ENCODE measurements at regions not wholly inside any gene's neighbourhood (a gene's known extent, or its start where the extent isn't known, plus 50 kb on each side); places are given as distances from the start of the nearest gene placed in this dataset.
A peak's percentile ranks its signal among the peaks of the same experiment; 100 is the strongest.

- Histone ChIP-seq H4K8ac (ENCODE audit: low read length) (no peak overlapping the region), H2BK12ac (ENCODE audit: low read length in 2 of 2) (no peak overlapping the region), H3K9ac (ENCODE audit: low read length) (no peak overlapping the region), H3K4me3 (ENCODE audit: insufficient read depth in 1 of 2, low read depth in 1 of 2, low read length in 2 of 2) (no peak overlapping the region), H3K27ac (ENCODE audit: low read length, poor library complexity, severe bottlenecking) (no peak overlapping the region), H3K36me3 (ENCODE audit: control insufficient read depth in 1 of 2, insufficient read depth in 2 of 2, low read depth in 1 of 2, low read length in 2 of 2) (no peaks in the 10 kb centered on the region), H3K14ac (ENCODE audit: low read length in 2 of 2) (no peak overlapping the region), H2AK5ac (ENCODE audit: low read length, severe bottlenecking) (no peak overlapping the region), H4K91ac (ENCODE audit: low read length) (no peak overlapping the region), H2BK120ac (ENCODE audit: low read depth, low read length) (no peak overlapping the region), H2BK15ac (ENCODE audit: low read depth, poor library complexity, severe bottlenecking) (no peak overlapping the region), H2BK5ac (ENCODE audit: low read depth, low read length, poor library complexity, severe bottlenecking) (no peak overlapping the region), H3K18ac (ENCODE audit: low read depth in 1 of 2, low read length in 2 of 2) (no peak overlapping the region), H3K4ac (ENCODE audit: low read depth in 1 of 2, low read length in 2 of 2) (no peak overlapping the region), H2AFZ (ENCODE audit: low read depth, low read length) (no peak overlapping the region), H3K27me3 (ENCODE audit: control insufficient read depth in 1 of 2, insufficient read depth in 1 of 2, low read length in 2 of 2) (no peaks in the 10 kb centered on the region), H3K4me1 (ENCODE audit: control insufficient read depth, insufficient read depth, low read depth, low read length) (peaks cover 10% of the 10 kb centered on the region), H3K79me1 (replicated peaks; ENCODE audit: low read length, poor library complexity, severe bottlenecking) (no peaks in the 10 kb centered on the region), H3K23ac (ENCODE audit: low read length in 2 of 2) (no peak overlapping the region), H3K9me3 (ENCODE audit: control insufficient read depth, low read length) (no peaks in the 10 kb centered on the region), H3K4me2 (ENCODE audit: low read length, poor library complexity, severe bottlenecking) (no peak overlapping the region)
- no peak for DNase-seq
These were observed 227.9 kb upstream of the MARCKS start for GRCh38 chr6:113629256-113629655.

GRCh38 chr6:113629975-113630737, 227.0 kb upstream of the MARCKS start:
- Histone ChIP-seq H3K4me1 (ENCODE audit: control insufficient read depth, insufficient read depth, low read depth, low read length) (peaks cover 11% of the 10 kb centered on the region), H3K9me3 (ENCODE audit: control insufficient read depth, low read length) (no peaks in the 10 kb centered on the region), H2BK120ac (ENCODE audit: low read depth, low read length) (no peak overlapping the region), H3K18ac (ENCODE audit: low read depth in 1 of 2, low read length in 2 of 2) (no peak overlapping the region), H2BK12ac (ENCODE audit: low read length in 2 of 2) (no peak overlapping the region), H3K9ac (ENCODE audit: low read length) (peak overlapping the region; percentile 79), H3K14ac (ENCODE audit: low read length in 2 of 2) (no peak overlapping the region), H3K36me3 (ENCODE audit: control insufficient read depth in 1 of 2, insufficient read depth in 2 of 2, low read depth in 1 of 2, low read length in 2 of 2) (no peaks in the 10 kb centered on the region), H3K27me3 (ENCODE audit: control insufficient read depth in 1 of 2, insufficient read depth in 1 of 2, low read length in 2 of 2) (no peaks in the 10 kb centered on the region), H4K8ac (ENCODE audit: low read length) (no peak overlapping the region), H3K27ac (ENCODE audit: low read length, poor library complexity, severe bottlenecking) (no peak overlapping the region), H3K23ac (ENCODE audit: low read length in 2 of 2) (no peak overlapping the region), H2AK5ac (ENCODE audit: low read length, severe bottlenecking) (no peak overlapping the region), H2AFZ (ENCODE audit: low read depth, low read length) (no peak overlapping the region), H3K79me1 (replicated peaks; ENCODE audit: low read length, poor library complexity, severe bottlenecking) (no peaks in the 10 kb centered on the region), H2BK5ac (ENCODE audit: low read depth, low read length, poor library complexity, severe bottlenecking) (no peak overlapping the region), H2BK15ac (ENCODE audit: low read depth, poor library complexity, severe bottlenecking) (no peak overlapping the region), H3K4me3 (ENCODE audit: insufficient read depth in 1 of 2, low read depth in 1 of 2, low read length in 2 of 2) (no peak overlapping the region), H3K4ac (ENCODE audit: low read depth in 1 of 2, low read length in 2 of 2) (no peak overlapping the region), H3K4me2 (ENCODE audit: low read length, poor library complexity, severe bottlenecking) (no peak overlapping the region), H4K91ac (ENCODE audit: low read length) (no peak overlapping the region)
- DNase-seq: peak; percentile 87
- no CpG with 5 or more reads among the region's 1 CpG for WGBS

GRCh38 chr6:113630738-113631535, 226.2 kb upstream of the MARCKS start:
- H3K23ac ChIP-seq (ENCODE audit: low read length in 2 of 2): no peak overlapping the region
- H3K14ac ChIP-seq (ENCODE audit: low read length in 2 of 2): no peak overlapping the region
- H3K27me3 ChIP-seq (ENCODE audit: control insufficient read depth in 1 of 2, insufficient read depth in 1 of 2, low read length in 2 of 2): no peaks in the 10 kb centered on the region
- peak overlapping the region in 1 of 2 experiments; percentile 76 for H3K18ac ChIP-seq (ENCODE audit: low read depth in 1 of 2, low read length in 2 of 2)
- no peak overlapping the region for H3K4me2 ChIP-seq (ENCODE audit: low read length, poor library complexity, severe bottlenecking)
- H2BK5ac ChIP-seq (ENCODE audit: low read depth, low read length, poor library complexity, severe bottlenecking): no peak overlapping the region
- H2AFZ ChIP-seq (ENCODE audit: low read depth, low read length): no peak overlapping the region
- no peak overlapping the region for H3K4me3 ChIP-seq (ENCODE audit: insufficient read depth in 1 of 2, low read depth in 1 of 2, low read length in 2 of 2)
- peak overlapping the region; percentile 82 for H2BK120ac ChIP-seq (ENCODE audit: low read depth, low read length)
- no peaks in the 10 kb centered on the region for H3K79me1 ChIP-seq (replicated peaks; ENCODE audit: low read length, poor library complexity, severe bottlenecking)
- peaks cover 13% of the 10 kb centered on the region for H3K4me1 ChIP-seq (ENCODE audit: control insufficient read depth, insufficient read depth, low read depth, low read length)
- no peak overlapping the region for H2BK15ac ChIP-seq (ENCODE audit: low read depth, poor library complexity, severe bottlenecking)
- peak overlapping the region; percentile 42 for H3K27ac ChIP-seq (ENCODE audit: low read length, poor library complexity, severe bottlenecking)
- DNase-seq: peak; percentile 94
- peak overlapping the region; percentile 7 to 76 for H2BK12ac ChIP-seq (ENCODE audit: low read length in 2 of 2)
- H4K8ac ChIP-seq (ENCODE audit: low read length): peak overlapping the region; percentile 1
- peak overlapping the region; percentile 36 for H4K91ac ChIP-seq (ENCODE audit: low read length)
- peak overlapping the region in 1 of 2 experiments; percentile 42 for H3K4ac ChIP-seq (ENCODE audit: low read depth in 1 of 2, low read length in 2 of 2)
- H3K9ac ChIP-seq (ENCODE audit: low read length): peak overlapping the region; percentile 79
- 77% methylated on average over 5 of the region's 7 CpGs for WGBS
- peak overlapping the region; percentile 65 for H2AK5ac ChIP-seq (ENCODE audit: low read length, severe bottlenecking)
- H3K36me3 ChIP-seq (ENCODE audit: control insufficient read depth in 1 of 2, insufficient read depth in 2 of 2, low read depth in 1 of 2, low read length in 2 of 2): no peaks in the 10 kb centered on the region
- H3K9me3 ChIP-seq (ENCODE audit: control insufficient read depth, low read length): no peaks in the 10 kb centered on the region

- no peak overlapping the region for H3K23ac ChIP-seq (ENCODE audit: low read length in 2 of 2)
- 88% methylated on average over 2 of the region's 3 CpGs for WGBS
- peak overlapping the region; percentile 42 for H3K27ac ChIP-seq (ENCODE audit: low read length, poor library complexity, severe bottlenecking)
- H3K27me3 ChIP-seq (ENCODE audit: control insufficient read depth in 1 of 2, insufficient read depth in 1 of 2, low read length in 2 of 2): no peaks in the 10 kb centered on the region
- no peaks in the 10 kb centered on the region for H3K9me3 ChIP-seq (ENCODE audit: control insufficient read depth, low read length)
- peak overlapping the region; percentile 61 for H2BK5ac ChIP-seq (ENCODE audit: low read depth, low read length, poor library complexity, severe bottlenecking)
- H3K4me2 ChIP-seq (ENCODE audit: low read length, poor library complexity, severe bottlenecking): no peak overlapping the region
- peak overlapping the region in 1 of 2 experiments; percentile 64 for H3K4me3 ChIP-seq (ENCODE audit: insufficient read depth in 1 of 2, low read depth in 1 of 2, low read length in 2 of 2)
- no peak overlapping the region for H2AFZ ChIP-seq (ENCODE audit: low read depth, low read length)
- peak overlapping the region; percentile 8 to 28 for H3K18ac ChIP-seq (ENCODE audit: low read depth in 1 of 2, low read length in 2 of 2)
- H3K14ac ChIP-seq (ENCODE audit: low read length in 2 of 2): no peak overlapping the region
- H4K91ac ChIP-seq (ENCODE audit: low read length): no peak overlapping the region
- H3K4me1 ChIP-seq (ENCODE audit: control insufficient read depth, insufficient read depth, low read depth, low read length): peaks cover 13% of the 10 kb centered on the region
- no peaks in the 10 kb centered on the region for H3K79me1 ChIP-seq (replicated peaks; ENCODE audit: low read length, poor library complexity, severe bottlenecking)
- no peak overlapping the region for H2BK120ac ChIP-seq (ENCODE audit: low read depth, low read length)
- H3K9ac ChIP-seq (ENCODE audit: low read length): peak overlapping the region; percentile 79
- no peak overlapping the region for H2AK5ac ChIP-seq (ENCODE audit: low read length, severe bottlenecking)
- peak overlapping the region; percentile 74 for H2BK15ac ChIP-seq (ENCODE audit: low read depth, poor library complexity, severe bottlenecking)
- peak overlapping the region in 1 of 2 experiments; percentile 59 for H2BK12ac ChIP-seq (ENCODE audit: low read length in 2 of 2)
- no peak overlapping the region for H4K8ac ChIP-seq (ENCODE audit: low read length)
- no peaks in the 10 kb centered on the region for H3K36me3 ChIP-seq (ENCODE audit: control insufficient read depth in 1 of 2, insufficient read depth in 2 of 2, low read depth in 1 of 2, low read length in 2 of 2)
- no peak overlapping the region for H3K4ac ChIP-seq (ENCODE audit: low read depth in 1 of 2, low read length in 2 of 2)
- no peak for DNase-seq
These were observed 225.5 kb upstream of the MARCKS start for GRCh38 chr6:113631666-113632065.

Measured in mesenchymal stem cell (in vitro differentiated cells and primary cell).